Upper lobe of left lung (tissue), 6 donors: ENCODE measurements at regions not wholly inside any gene's neighbourhood (a gene's known extent, or its start where the extent isn't known, plus 50 kb on each side); places are given as distances from the start of the nearest gene placed in this dataset.

Experiments
- ATAC-seq, 2 donors: fragments of 200-7000 bp; cut with Tn5 transposase; one replicate each; pipeline ENCODE4 v1.9.1; 2022; ENCODE audit warnings: mild to moderate bottlenecking in 2 of 2, moderate library complexity in 2 of 2; ENCODE audit not compliant: low FRiP score in 2 of 2
- DNase-seq, 2 donors: peaks; one replicate each; pipeline ENCODE4 v3.0.0-alpha.2; 2019 to 2020
- H3K27ac ChIP-seq, 4 donors: fragments of 200-600 bp; sonication (generic); one replicate each; pipeline ENCODE4 v1.5.1; 2016 to 2019
- H3K27me3 ChIP-seq, 4 donors: fragments of 200-600 bp; sonication (generic); one replicate each; pipeline ENCODE4 v1.5.1; 2017 to 2019
- H3K36me3 ChIP-seq, 4 donors: fragments of 200-600 bp; sonication (generic); one replicate each; pipeline ENCODE4 v1.5.1; 2016 to 2019
- H3K4me1 ChIP-seq, 4 donors: fragments of 200-600 bp; sonication (generic); one replicate each; pipeline ENCODE4 v1.5.1; 2018 to 2019
- H3K4me3 ChIP-seq, 4 donors: fragments of 200-600 bp; sonication (generic); one replicate each; pipeline ENCODE4 v1.5.1; 2017 to 2019; ENCODE audit warnings: mild to moderate bottlenecking in 2 of 4, moderate library complexity in 1 of 4
- H3K9me3 ChIP-seq, 4 donors: fragments of 200-600 bp; sonication (generic); one replicate each; pipeline ENCODE4 v1.5.1; 2018 to 2019
- EP300 ChIP-seq, 4 donors: sonication (generic); formaldehyde crosslinking; IDR thresholded peaks; one replicate each; pipeline ENCODE4 v1.5.1; 2017; ENCODE audit warnings: antibody characterized with exemption in 4 of 4, control low read depth in 2 of 4
- POLR2A ChIP-seq, 4 donors: fragments of 450-650 bp; IDR thresholded peaks; one replicate each; pipeline ENCODE4 v1.5.1; 2016 to 2017; ENCODE audit warnings: antibody characterized with exemption in 4 of 4, mild to moderate bottlenecking in 2 of 4
- POLR2AphosphoS5 ChIP-seq, 2 donors: sonication (generic); formaldehyde crosslinking; IDR thresholded peaks; one replicate each; pipeline ENCODE4 v1.5.1; 2017; ENCODE audit warnings: antibody characterized with exemption in 2 of 2
- WGBS, 2 donors: methylation state at CpG; one replicate each; pipeline ENCODE4 v1.1.5; 2017 to 2018; 5-methylcytosine and 5-hydroxymethylcytosine counted together
- TF ChIP-seq, protein P1 (sequence below), 6 experiments: fragments of 450-650 bp in 4 of 6; fragments of 200-600 bp in 2 of 6; sonication (generic) in 2 of 6; IDR thresholded peaks; one replicate each; pipeline ENCODE4 v1.5.1; 2016 to 2019; ENCODE audit warnings: antibody characterized with exemption in 6 of 6
- donor health status: DM: no; HTN: no; CAD: no; lungs with moderate emphysema.
- donor health status: DM: no; HTN: yes; CAD: no; lungs with severe emphysema.

DNA sequence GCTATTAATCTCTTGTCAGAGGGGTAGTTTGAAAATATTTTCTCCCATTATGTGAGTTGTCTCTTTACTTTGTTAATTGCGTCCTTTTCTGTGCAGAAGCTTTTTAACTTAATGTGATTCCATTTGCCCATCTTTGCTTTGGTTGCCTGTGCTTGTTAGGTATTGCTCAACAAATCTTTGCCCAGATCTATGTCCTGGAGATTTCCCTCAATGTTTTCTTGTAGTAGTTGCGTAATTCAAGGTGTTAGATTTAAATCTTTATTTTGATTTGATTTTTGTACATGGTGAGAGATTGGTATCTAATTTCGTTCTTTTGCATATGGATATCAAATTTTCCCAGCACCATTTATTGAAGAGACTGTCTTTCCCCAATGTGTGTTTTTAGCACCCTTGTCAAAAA lies 567.2 kb downstream of the DNAJB9 start:
- 84 to 89% methylated on average over 3 of the region's 3 CpGs for WGBS, 2 donors
- H3K4me3 ChIP-seq, result no peak overlapping the region
- DNase-seq (no peak), ATAC-seq (no peak)
- H3K4me1 ChIP-seq, result no peaks in the 10 kb centered on the region
- H3K36me3 ChIP-seq, result no peaks in the 10 kb centered on the region
- H3K27me3 ChIP-seq, result no peaks in the 10 kb centered on the region
- H3K27ac ChIP-seq, result no peak overlapping the region
- H3K9me3 ChIP-seq, result peaks cover 0 to 11% (median 0%) of the 10 kb centered on the region in 4 donors
- TF ChIP-seq, protein P1, sequence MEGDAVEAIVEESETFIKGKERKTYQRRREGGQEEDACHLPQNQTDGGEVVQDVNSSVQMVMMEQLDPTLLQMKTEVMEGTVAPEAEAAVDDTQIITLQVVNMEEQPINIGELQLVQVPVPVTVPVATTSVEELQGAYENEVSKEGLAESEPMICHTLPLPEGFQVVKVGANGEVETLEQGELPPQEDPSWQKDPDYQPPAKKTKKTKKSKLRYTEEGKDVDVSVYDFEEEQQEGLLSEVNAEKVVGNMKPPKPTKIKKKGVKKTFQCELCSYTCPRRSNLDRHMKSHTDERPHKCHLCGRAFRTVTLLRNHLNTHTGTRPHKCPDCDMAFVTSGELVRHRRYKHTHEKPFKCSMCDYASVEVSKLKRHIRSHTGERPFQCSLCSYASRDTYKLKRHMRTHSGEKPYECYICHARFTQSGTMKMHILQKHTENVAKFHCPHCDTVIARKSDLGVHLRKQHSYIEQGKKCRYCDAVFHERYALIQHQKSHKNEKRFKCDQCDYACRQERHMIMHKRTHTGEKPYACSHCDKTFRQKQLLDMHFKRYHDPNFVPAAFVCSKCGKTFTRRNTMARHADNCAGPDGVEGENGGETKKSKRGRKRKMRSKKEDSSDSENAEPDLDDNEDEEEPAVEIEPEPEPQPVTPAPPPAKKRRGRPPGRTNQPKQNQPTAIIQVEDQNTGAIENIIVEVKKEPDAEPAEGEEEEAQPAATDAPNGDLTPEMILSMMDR (IDR thresholded peaks at IDR 0.05), result no peak
- TF ChIP-seq POLR2A (IDR thresholded peaks at IDR 0.05), result no peak
- TF ChIP-seq EP300 (IDR thresholded peaks at IDR 0.05), result no peak
- no peak for TF ChIP-seq POLR2AphosphoS5 (IDR thresholded peaks at IDR 0.05)

DNA sequence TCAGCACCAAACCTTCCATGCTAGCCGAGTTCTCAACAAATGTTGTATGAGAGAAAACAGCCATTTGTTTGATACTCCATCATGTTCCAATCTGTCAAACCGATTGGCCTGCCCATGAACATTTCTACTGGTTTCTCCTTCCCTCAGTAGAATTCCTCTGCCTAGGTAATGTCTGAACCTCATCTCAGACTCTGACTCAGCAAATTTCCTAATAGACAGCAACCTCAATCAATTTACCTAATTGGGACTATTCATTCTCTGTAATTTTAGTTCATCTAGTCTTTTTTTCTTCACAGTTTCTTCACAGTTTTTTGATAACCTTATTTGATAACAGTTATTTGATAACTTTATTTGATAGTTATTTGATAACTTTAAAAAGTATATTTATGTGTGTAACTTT lies 585.1 kb downstream of the DNAJB9 start:
- Histone ChIP-seq H3K27me3 (no peaks in the 10 kb centered on the region), H3K4me3 (no peak overlapping the region), H3K36me3 (no peaks in the 10 kb centered on the region), H3K4me1 (no peaks in the 10 kb centered on the region), H3K9me3 (no peaks in the 10 kb centered on the region), H3K27ac (no peak overlapping the region)
- ATAC-seq (no peak), DNase-seq (no peak)
- TF ChIP-seq, protein P1 (IDR thresholded peaks at IDR 0.05), result no peak
- TF ChIP-seq POLR2A (IDR thresholded peaks at IDR 0.05), result no peak
- no peak for TF ChIP-seq EP300 (IDR thresholded peaks at IDR 0.05)
- no peak for TF ChIP-seq POLR2AphosphoS5 (IDR thresholded peaks at IDR 0.05)
- 42 to 63% methylated on average over 2 of the region's 2 CpGs for WGBS, 2 donors

DNA sequence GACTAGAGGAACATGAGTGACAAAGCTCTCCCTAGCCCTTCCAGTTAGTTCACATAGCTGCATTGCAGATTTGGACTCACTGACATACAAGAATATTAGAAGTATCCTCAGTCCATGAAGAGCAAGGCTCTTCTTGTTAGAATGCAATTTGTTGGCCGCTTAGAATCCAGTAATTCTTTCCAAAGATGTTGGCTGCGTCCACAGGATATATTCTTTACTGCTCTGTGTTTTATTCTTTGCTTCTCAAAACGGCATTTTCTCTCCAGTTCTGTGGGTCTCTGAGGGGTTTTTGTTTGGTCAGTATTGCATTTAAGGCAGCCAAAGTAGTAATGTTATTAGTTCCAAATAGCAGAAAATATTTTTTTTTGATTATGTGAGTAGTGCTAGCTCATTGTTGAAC lies 588.6 kb downstream of the DNAJB9 start:
- no peak overlapping the region for H3K4me3 ChIP-seq
- no peaks in the 10 kb centered on the region for H3K27me3 ChIP-seq
- DNase-seq (no peak), ATAC-seq (no peak)
- H3K36me3 ChIP-seq, result no peaks in the 10 kb centered on the region
- TF ChIP-seq POLR2A (IDR thresholded peaks at IDR 0.05), result no peak
- TF ChIP-seq POLR2AphosphoS5 (IDR thresholded peaks at IDR 0.05), result no peak
- TF ChIP-seq, protein P1 (IDR thresholded peaks at IDR 0.05), result no peak
- no peak for TF ChIP-seq EP300 (IDR thresholded peaks at IDR 0.05)
- no peaks in the 10 kb centered on the region for H3K9me3 ChIP-seq
- no peak overlapping the region for H3K27ac ChIP-seq
- no peaks in the 10 kb centered on the region for H3K4me1 ChIP-seq
- 59 to 75% methylated on average over 3 of the region's 3 CpGs for WGBS, 2 donors

DNA sequence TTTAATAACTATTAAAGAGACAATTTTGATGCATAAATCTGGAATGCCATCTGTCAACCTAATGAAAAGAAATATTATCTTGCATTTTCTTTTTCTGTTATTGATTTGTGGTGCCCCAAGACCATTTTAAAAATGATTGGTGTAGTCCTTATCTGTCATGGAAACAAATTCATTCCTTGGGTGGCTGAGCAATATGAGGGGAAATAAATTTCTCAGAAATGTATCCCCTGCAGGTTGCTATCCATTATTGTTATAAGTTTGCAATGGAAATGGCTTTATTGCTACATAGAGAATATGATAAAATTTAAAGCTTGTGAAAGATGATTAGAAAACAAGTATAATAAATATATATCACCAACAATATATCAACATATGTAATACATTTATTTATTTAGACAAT lies 607.0 kb downstream of the DNAJB9 start:
- no peaks in the 10 kb centered on the region for H3K36me3 ChIP-seq
- no peaks in the 10 kb centered on the region for H3K27me3 ChIP-seq
- no peak overlapping the region for H3K4me3 ChIP-seq
- H3K9me3 ChIP-seq, result no peaks in the 10 kb centered on the region
- no peak for DNase-seq
- no peaks in the 10 kb centered on the region for H3K4me1 ChIP-seq
- H3K27ac ChIP-seq, result no peak overlapping the region
- ATAC-seq, result no peak
- TF ChIP-seq, protein P1 (IDR thresholded peaks at IDR 0.05), result no peak
- no peak for TF ChIP-seq EP300 (IDR thresholded peaks at IDR 0.05)
- TF ChIP-seq POLR2A (IDR thresholded peaks at IDR 0.05), result no peak
- no peak for TF ChIP-seq POLR2AphosphoS5 (IDR thresholded peaks at IDR 0.05)

DNA sequence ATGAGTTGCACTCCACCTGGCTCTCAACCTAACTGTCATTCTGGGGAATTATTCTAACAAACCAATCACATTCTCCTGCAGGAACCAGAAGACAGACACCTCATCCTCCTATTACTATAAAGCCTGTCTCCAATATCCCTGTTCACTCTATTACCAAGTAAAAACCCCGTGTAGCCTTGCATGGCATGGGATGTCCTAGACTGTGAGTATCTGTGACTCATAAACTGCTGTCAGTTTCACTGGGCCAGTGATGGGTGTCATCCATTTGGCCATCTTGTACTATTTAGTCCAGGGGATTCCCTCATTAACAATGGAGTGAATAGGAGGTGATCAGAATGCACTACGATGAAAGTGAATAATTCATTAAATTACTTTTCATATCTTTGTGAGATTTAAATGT lies 608.7 kb downstream of the DNAJB9 start:
- Histone ChIP-seq H3K27me3 (no peaks in the 10 kb centered on the region), H3K4me1 (no peaks in the 10 kb centered on the region), H3K27ac (no peak overlapping the region), H3K9me3 (peaks cover 0 to 6% (median 2%) of the 10 kb centered on the region in 4 donors), H3K36me3 (no peaks in the 10 kb centered on the region), H3K4me3 (no peak overlapping the region)
- DNase-seq (no peak), ATAC-seq (no peak)
- no peak for TF ChIP-seq EP300 (IDR thresholded peaks at IDR 0.05)
- TF ChIP-seq POLR2A (IDR thresholded peaks at IDR 0.05), result no peak
- no peak for TF ChIP-seq POLR2AphosphoS5 (IDR thresholded peaks at IDR 0.05)
- TF ChIP-seq, protein P1 (IDR thresholded peaks at IDR 0.05), result no peak
- WGBS, 2 donors, result 92 to 97% methylated on average over 2 of the region's 2 CpGs
